Right lobe of liver (tissue), 6 donors: ENCODE measurements at regions not wholly inside any gene's neighbourhood (a gene's known extent, or its start where the extent isn't known, plus 50 kb on each side); places are given as distances from the start of the nearest gene placed in this dataset.
A peak's percentile ranks its signal among the peaks of the same experiment; 100 is the strongest.
"Not testable (repeated sequence)": the region's sequence is repeated elsewhere in the genome, so short reads cannot be mapped to it uniquely, and the experiment has no call there.

Source experiments
- ATAC-seq, 4 donors: fragments of 200-7000 bp; cut with Tn5 transposase; one replicate each; pipeline ENCODE4 v1.9.1; 2020; ENCODE audit warnings: mild to moderate bottlenecking in 4 of 4, moderate library complexity in 4 of 4
- DNase-seq, 3 donors: peaks; one replicate each; pipeline ENCODE4 v3.0.0-alpha.2; 2020
- H3K27ac ChIP-seq, 3 donors: fragments of 200-600 bp; one replicate each; pipeline ENCODE4 v1.8.0; 2022
- H3K27me3 ChIP-seq, 2 donors: fragments of 200-600 bp; one replicate each; pipeline ENCODE4 v1.8.0; 2022
- H3K36me3 ChIP-seq, 4 donors: fragments of 200-600 bp; sonication (generic) in 1 of 4; one replicate each; pipeline versions ENCODE4 v1.5.1 to v1.8.0; 2017 to 2022; ENCODE audit warnings: control low read depth in 1 of 4
- H3K4me1 ChIP-seq, 4 donors: fragments of 200-600 bp; sonication (generic) in 1 of 4; one replicate each; pipeline versions ENCODE4 v1.5.1 to v1.8.0; 2017 to 2022; ENCODE audit warnings: control low read depth in 1 of 4
- H3K4me3 ChIP-seq, 3 donors: fragments of 200-600 bp; one replicate each; pipeline ENCODE4 v1.8.0; 2022
- H3K9me3 ChIP-seq, 4 donors: fragments of 200-600 bp; sonication (generic) in 1 of 4; one replicate each; pipeline versions ENCODE4 v1.5.1 to v1.8.0; 2017 to 2022; ENCODE audit warnings: control low read depth in 1 of 4
- CTCF ChIP-seq, 4 donors: fragments of 200-600 bp in 3 of 4; fragments of 450-650 bp in 1 of 4; IDR thresholded peaks; one replicate each; pipeline versions ENCODE4 v1.5.1 to v1.8.0; 2016 to 2022; ENCODE audit warnings: antibody characterized with exemption in 4 of 4, mild to moderate bottlenecking in 2 of 4
- POLR2A ChIP-seq: fragments of 450-650 bp; IDR thresholded peaks from one replicate; pipeline ENCODE4 v1.6.1; 2017; ENCODE audit warnings: antibody characterized with exemption, mild to moderate bottlenecking
- WGBS: methylation state at CpG from one replicate; pipeline ENCODE4 v1.1.6; 2018; ENCODE audit warnings: low coverage, low lambda C conversion rate; ENCODE audit not compliant: insufficient coverage; ENCODE audit errors: missing lambda C conversion rate; 5-methylcytosine and 5-hydroxymethylcytosine counted together
- intact Hi-C, 2 donors: fragments of 100-400 bp; cut with DNase I; formaldehyde crosslinking; loops; one replicate each; pipeline versions ENCODE4 v1.11.2 to v1.14.1; 2022
- donor health status: DM: no; HTN: yes; CAD: no.
- donor health status: DM: no; HTN: no; CAD: no.
- donor health status: DM: no; HTN: no; CAD: no.
- donor health status: DM: no; HTN: yes; CAD: no.
- donor health status: DM: no; HTN: yes; CAD: no.

GRCh38 chr15:84360902-84361301, 125.3 kb downstream of the GOLGA6L4 start:
- no CpG with 5 or more reads among the region's 11 CpGs for WGBS
- H3K36me3 ChIP-seq, DNase-seq, H3K27ac ChIP-seq, ATAC-seq, H3K4me1 ChIP-seq, H3K9me3 ChIP-seq, H3K4me3 ChIP-seq, H3K27me3 ChIP-seq, intact Hi-C loops: not testable (repeated sequence)

GRCh38 chr15:84384421-84384820, 148.8 kb downstream of the GOLGA6L4 start:
- ATAC-seq, intact Hi-C loops, H3K4me1 ChIP-seq, H3K27ac ChIP-seq, H3K27me3 ChIP-seq, H3K4me3 ChIP-seq, H3K36me3 ChIP-seq, H3K9me3 ChIP-seq, DNase-seq: not testable (repeated sequence)

- H3K4me1 ChIP-seq = no peaks in the 10 kb centered on the region
- H3K27me3 ChIP-seq = no peaks in the 10 kb centered on the region
- TF ChIP-seq CTCF (IDR thresholded peaks at IDR 0.05) = no peak
- TF ChIP-seq POLR2A = no peak
- H3K9me3 ChIP-seq = no peaks in the 10 kb centered on the region
- DNase-seq (peak in 2 of 3 donors; percentile 11 to 25), ATAC-seq (no peak)
- H3K4me3 ChIP-seq = no peak overlapping the region
- intact Hi-C loops = no loop called here
- no peaks in the 10 kb centered on the region for H3K36me3 ChIP-seq
- 43% methylated on average over 2 of the region's 8 CpGs for WGBS
- no peak overlapping the region for H3K27ac ChIP-seq
Measured at GRCh38 chr15:84387086-84387485, 151.5 kb downstream of the GOLGA6L4 start.

- 100% methylated on average over 1 of the region's 1 CpG for WGBS
Measured at GRCh38 chr15:84388201-84388600, 152.6 kb downstream of the GOLGA6L4 start.

GRCh38 chr15:84388638-84389037, 153.1 kb downstream of the GOLGA6L4 start:
- H3K27me3 ChIP-seq, H3K9me3 ChIP-seq, ATAC-seq, intact Hi-C loops, H3K36me3 ChIP-seq, DNase-seq, H3K27ac ChIP-seq, H3K4me3 ChIP-seq, H3K4me1 ChIP-seq: not testable (repeated sequence)
- WGBS = 46% methylated on average over 1 of the region's 2 CpGs

More at GRCh38 chr15:84388201-84388600, 152.6 kb downstream of the GOLGA6L4 start:
- DNase-seq, intact Hi-C loops, H3K27me3 ChIP-seq, H3K9me3 ChIP-seq, H3K4me1 ChIP-seq, H3K4me3 ChIP-seq, ATAC-seq, H3K36me3 ChIP-seq, H3K27ac ChIP-seq: not testable (repeated sequence)

- H3K27ac ChIP-seq, H3K27me3 ChIP-seq, ATAC-seq, H3K4me3 ChIP-seq, H3K4me1 ChIP-seq, intact Hi-C loops, H3K36me3 ChIP-seq, H3K9me3 ChIP-seq: not testable (repeated sequence)
- WGBS = 38% methylated on average over 1 of the region's 4 CpGs
- DNase-seq = peak in 1 of 3 donors; percentile 11
Measured at GRCh38 chr15:84390324-84390723, 154.8 kb downstream of the GOLGA6L4 start.

GRCh38 chr15:84391191-84391590, 155.6 kb downstream of the GOLGA6L4 start:
- intact Hi-C loops = no loop called here
- Histone ChIP-seq H3K27ac (no peak overlapping the region), H3K27me3 (no peaks in the 10 kb centered on the region), H3K9me3 (no peaks in the 10 kb centered on the region), H3K4me3 (no peak overlapping the region), H3K36me3 (no peaks in the 10 kb centered on the region), H3K4me1 (no peaks in the 10 kb centered on the region)
- DNase-seq = no peak
- 24% methylated on average over 3 of the region's 3 CpGs for WGBS
- no peak for ATAC-seq
- no peak for TF ChIP-seq POLR2A
- no peak for TF ChIP-seq CTCF (IDR thresholded peaks at IDR 0.05)

- H3K4me3 ChIP-seq, intact Hi-C loops, H3K36me3 ChIP-seq, H3K9me3 ChIP-seq, H3K4me1 ChIP-seq, ATAC-seq, H3K27me3 ChIP-seq, H3K27ac ChIP-seq: not testable (repeated sequence)
- peak in 1 of 3 donors; percentile 26 for DNase-seq
- WGBS = 71% methylated on average over 1 of the region's 7 CpGs
Measured at GRCh38 chr15:84392020-84392419, 156.4 kb downstream of the GOLGA6L4 start.

- H3K4me1 ChIP-seq, H3K27me3 ChIP-seq, intact Hi-C loops, H3K4me3 ChIP-seq, H3K9me3 ChIP-seq, H3K36me3 ChIP-seq, H3K27ac ChIP-seq, ATAC-seq: not testable (repeated sequence)
- DNase-seq = peak in 1 of 3 donors; percentile 22
- 72% methylated on average over 6 of the region's 8 CpGs for WGBS
Measured at GRCh38 chr15:84393386-84393936, 157.9 kb downstream of the GOLGA6L4 start.

- ATAC-seq, H3K4me1 ChIP-seq, H3K9me3 ChIP-seq, H3K4me3 ChIP-seq, H3K36me3 ChIP-seq, intact Hi-C loops, H3K27me3 ChIP-seq, H3K27ac ChIP-seq: not testable (repeated sequence)
- WGBS = 68% methylated on average over 3 of the region's 5 CpGs
- peak in 1 of 3 donors; percentile 9 for DNase-seq
Measured at GRCh38 chr15:84393966-84394365, 158.4 kb downstream of the GOLGA6L4 start.
